Cerebellar cortex (tissue), 1 donor: ENCODE measurements at regions not wholly inside any gene's neighbourhood (a gene's known extent, or its start where the extent isn't known, plus 50 kb on each side); places are given as distances from the start of the nearest gene placed in this dataset.
"Not testable (repeated sequence)": the region's sequence is repeated elsewhere in the genome, so short reads cannot be mapped to it uniquely, and the experiment has no call there.

Source experiments
- DNase-seq: peaks from one replicate; pipeline ENCODE4 v3.0.0-alpha.2; 2015; ENCODE audit warnings: low spot score

- DNase-seq: no peak
Observed at GRCh38 chr14:83909507-83909906, 1620.4 kb upstream of the FLRT2 start.

GRCh38 chr14:83912032-83912642 lies 1617.8 kb upstream of the FLRT2 start:
- no peak for DNase-seq

- no peak for DNase-seq
Observed at GRCh38 chr14:83913476-83913875, 1616.5 kb upstream of the FLRT2 start.

GRCh38 chr14:83918546-83918945 lies 1611.4 kb upstream of the FLRT2 start:
- no peak for DNase-seq

- not testable (repeated sequence) for DNase-seq
Observed at GRCh38 chr14:83919675-83920074, 1610.3 kb upstream of the FLRT2 start.

GRCh38 chr14:83923842-83924241 lies 1606.1 kb upstream of the FLRT2 start:
- no peak for DNase-seq

- no peak for DNase-seq
Observed at GRCh38 chr14:83924259-83924658, 1605.7 kb upstream of the FLRT2 start.

GRCh38 chr14:83940253-83940652 lies 1589.7 kb upstream of the FLRT2 start:
- no peak for DNase-seq

GRCh38 chr14:83958359-83958758 lies 1571.6 kb upstream of the FLRT2 start:
- no peak for DNase-seq

- DNase-seq: no peak
Observed at GRCh38 chr14:83960832-83961512, 1569.0 kb upstream of the FLRT2 start.

- no peak for DNase-seq
Observed at GRCh38 chr14:83969998-83970397, 1559.9 kb upstream of the FLRT2 start.

- no peak for DNase-seq
Observed at GRCh38 chr14:83972631-83973030, 1557.3 kb upstream of the FLRT2 start.

- no peak for DNase-seq
Observed at GRCh38 chr14:83974647-83975163, 1555.2 kb upstream of the FLRT2 start.

- DNase-seq: no peak
Observed at GRCh38 chr14:83975435-83975834, 1554.5 kb upstream of the FLRT2 start.

- no peak for DNase-seq
Observed at GRCh38 chr14:83975841-83976770, 1553.8 kb upstream of the FLRT2 start.

GRCh38 chr14:83977583-83977982 lies 1552.4 kb upstream of the FLRT2 start:
- no peak for DNase-seq

- DNase-seq: not testable (repeated sequence)
Observed at GRCh38 chr14:83981676-83982258, 1548.2 kb upstream of the FLRT2 start.

GRCh38 chr14:83988275-83988674 lies 1541.7 kb upstream of the FLRT2 start:
- DNase-seq: no peak

GRCh38 chr14:83991666-83992065 lies 1538.3 kb upstream of the FLRT2 start:
- no peak for DNase-seq

- no peak for DNase-seq
Observed at GRCh38 chr14:83992857-83993256, 1537.1 kb upstream of the FLRT2 start.

- no peak for DNase-seq
Observed at GRCh38 chr14:83993545-83993944, 1536.4 kb upstream of the FLRT2 start.

GRCh38 chr14:83994020-83994419 lies 1535.9 kb upstream of the FLRT2 start:
- DNase-seq: no peak
